SKM-1 (cell line): ENCODE measurements at regions not wholly inside any gene's neighbourhood (a gene's known extent, or its start where the extent isn't known, plus 50 kb on each side); places are given as distances from the start of the nearest gene placed in this dataset.

Source experiments
- DNase-seq: peaks from one replicate; lab custom pipeline; 2025; ENCODE audit not compliant: unreplicated experiment; lab: John Stamatoyannopoulos, UW

GRCh38 chr12:111160350-111161241 is 208.3 kb downstream of the PHETA1 start:
- no peak for DNase-seq

- no peak for DNase-seq
Observed at GRCh38 chr12:111158992-111159391, 209.9 kb downstream of the PHETA1 start.

- no peak for DNase-seq
Observed at GRCh38 chr12:111157486-111157885, 211.4 kb downstream of the PHETA1 start.

GRCh38 chr12:111156304-111156703 is 212.6 kb downstream of the PHETA1 start:
- no peak for DNase-seq

- no peak for DNase-seq
Observed at GRCh38 chr12:111155521-111155920, 213.4 kb downstream of the PHETA1 start.

GRCh38 chr12:111155020-111155419 is 213.9 kb downstream of the PHETA1 start:
- no peak for DNase-seq

GRCh38 chr12:111154147-111154834 is 214.6 kb downstream of the PHETA1 start:
- no peak for DNase-seq

GRCh38 chr12:111152561-111152960 is 216.3 kb downstream of the PHETA1 start:
- no peak for DNase-seq

GRCh38 chr12:111150921-111151840 is 217.7 kb downstream of the PHETA1 start:
- DNase-seq = no peak

- no peak for DNase-seq
Observed at GRCh38 chr12:111150360-111150759, 218.5 kb downstream of the PHETA1 start.

- DNase-seq = no peak
Observed at GRCh38 chr12:111149299-111149698, 219.6 kb downstream of the PHETA1 start.

GRCh38 chr12:111148005-111148404 is 220.9 kb downstream of the PHETA1 start:
- no peak for DNase-seq

GRCh38 chr12:111143271-111143670 is 222.9 kb upstream of the MYL2 start:
- DNase-seq = no peak

- no peak for DNase-seq
Observed at GRCh38 chr12:111141205-111141604, 220.8 kb upstream of the MYL2 start.

GRCh38 chr12:111138016-111138415 is 217.6 kb upstream of the MYL2 start:
- DNase-seq = no peak

GRCh38 chr12:111135293-111135832 is 215.0 kb upstream of the MYL2 start:
- DNase-seq = no peak

- no peak for DNase-seq
Observed at GRCh38 chr12:111130336-111130735, 210.0 kb upstream of the MYL2 start.

GRCh38 chr12:111129149-111129767 is 208.9 kb upstream of the MYL2 start:
- DNase-seq = no peak

GRCh38 chr12:111126331-111126730 is 206.0 kb upstream of the MYL2 start:
- peak; percentile 10 for DNase-seq

GRCh38 chr12:111124183-111124582 is 203.8 kb upstream of the MYL2 start:
- no peak for DNase-seq
